Activated naive CD8-positive, alpha-beta T cell treated with anti-CD3 and anti-CD28 coated beads for 36 hours (primary cell): ENCODE measurements at regions not wholly inside any gene's neighbourhood (a gene's known extent, or its start where the extent isn't known, plus 50 kb on each side); places are given as distances from the start of the nearest gene placed in this dataset.
"Not testable (repeated sequence)": the region's sequence is repeated elsewhere in the genome, so short reads cannot be mapped to it uniquely, and the experiment has no call there.

Source experiments
- DNase-seq: peaks from one replicate; pipeline ENCODE4 v3.0.0; 2021
- H3K27ac Mint-ChIP-seq: one replicate; pipeline ENCODE4 v1.8.0; 2022; ENCODE audit warnings: mild to moderate bottlenecking, moderate library complexity, mixed read lengths
- H3K27me3 Mint-ChIP-seq: one replicate; pipeline ENCODE4 v1.8.0; 2022; ENCODE audit warnings: mild to moderate bottlenecking, mixed read lengths
- H3K36me3 Mint-ChIP-seq: one replicate; pipeline ENCODE4 v1.8.0; 2021; ENCODE audit warnings: mild to moderate bottlenecking, mixed read lengths
- H3K4me1 Mint-ChIP-seq: one replicate; pipeline ENCODE4 v1.8.0; 2021; ENCODE audit warnings: mixed read lengths
- H3K4me3 Mint-ChIP-seq: one replicate; pipeline ENCODE4 v1.8.0; 2022; ENCODE audit warnings: mild to moderate bottlenecking, moderate library complexity, mixed read lengths
- H3K9me3 Mint-ChIP-seq: one replicate; pipeline ENCODE4 v1.8.0; 2022; ENCODE audit warnings: mixed read lengths

DNA sequence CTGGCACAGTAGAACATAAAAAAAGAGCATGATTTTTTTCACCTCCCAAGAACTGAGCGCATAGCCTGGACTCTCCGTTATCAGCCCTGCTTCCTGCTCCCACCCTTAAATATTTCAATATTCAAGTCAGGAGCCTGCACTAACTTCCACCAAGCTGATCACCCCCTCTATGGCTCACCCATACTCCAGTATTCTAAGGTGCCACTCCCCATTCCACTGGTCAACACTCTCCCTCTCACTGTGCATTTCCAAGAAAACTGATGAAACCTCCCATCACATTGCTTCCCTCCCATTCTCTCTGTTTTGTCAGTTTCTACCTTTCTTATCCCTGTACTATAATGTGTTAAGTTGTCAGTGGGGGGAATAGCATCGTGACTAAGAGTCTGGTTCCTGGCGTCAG lies 95.0 kb upstream of the C7orf33 start:
- no peaks in the 10 kb centered on the region for H3K4me1 Mint-ChIP-seq
- peaks cover 23% of the 10 kb centered on the region for H3K27me3 Mint-ChIP-seq
- H3K4me3 Mint-ChIP-seq, result no peak overlapping the region
- no peaks in the 10 kb centered on the region for H3K9me3 Mint-ChIP-seq
- no peak overlapping the region for H3K27ac Mint-ChIP-seq
- H3K36me3 Mint-ChIP-seq, result no peaks in the 10 kb centered on the region
- no peak for DNase-seq

DNA sequence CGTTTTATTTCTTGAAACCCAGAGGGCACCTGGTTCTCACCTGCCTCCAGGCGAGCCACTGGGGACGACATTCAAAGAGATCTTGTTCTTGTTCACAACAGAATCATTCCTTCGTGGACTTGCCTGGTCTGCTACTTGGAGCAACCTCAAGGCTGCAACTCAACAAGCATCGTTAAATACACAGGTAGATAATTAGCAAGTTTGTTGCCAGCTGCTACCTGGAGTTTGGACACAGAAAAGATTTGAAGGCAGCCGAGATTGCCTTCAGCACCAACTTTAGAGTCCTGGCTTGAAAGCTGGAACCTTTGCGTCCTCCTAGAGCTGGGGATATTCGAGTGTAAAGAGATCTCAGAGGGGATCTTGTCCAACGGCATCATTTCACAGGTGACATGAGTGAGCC lies 89.6 kb upstream of the C7orf33 start:
- Mint-ChIP-seq H3K9me3 (no peaks in the 10 kb centered on the region), H3K36me3 (no peaks in the 10 kb centered on the region), H3K4me3 (no peak overlapping the region), H3K4me1 (peaks cover 6% of the 10 kb centered on the region), H3K27ac (no peak overlapping the region), H3K27me3 (peaks cover 20% of the 10 kb centered on the region)
- no peak for DNase-seq

DNA sequence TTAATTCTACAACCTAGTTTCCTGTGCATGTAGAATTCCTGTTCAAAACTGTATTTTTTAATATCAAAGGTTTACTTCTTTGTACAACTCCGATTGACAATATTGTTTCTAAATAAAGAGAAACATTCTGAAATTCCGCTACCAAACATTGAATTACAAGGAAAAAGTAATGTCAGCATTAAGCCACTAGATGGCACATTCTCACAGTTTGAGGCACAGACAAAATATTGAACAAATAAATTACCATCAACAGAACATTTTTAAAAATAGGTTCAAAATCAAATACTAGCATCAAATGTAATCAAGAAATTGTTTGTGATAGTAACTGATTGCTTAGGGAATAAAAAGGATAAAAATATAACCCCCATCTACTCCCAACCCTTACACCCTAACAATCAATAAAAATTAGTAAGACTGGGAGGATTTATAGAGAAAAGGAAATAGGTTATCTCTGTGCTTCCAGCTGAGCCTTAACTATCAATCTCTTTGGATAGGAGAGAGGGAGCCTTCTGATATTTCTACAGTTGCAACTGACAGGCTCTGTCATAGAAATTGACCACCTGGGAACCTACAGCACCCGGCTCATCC lies 86.6 kb upstream of the C7orf33 start:
- H3K9me3 Mint-ChIP-seq, result no peaks in the 10 kb centered on the region
- H3K4me3 Mint-ChIP-seq, result no peak overlapping the region
- peaks cover 17% of the 10 kb centered on the region for H3K4me1 Mint-ChIP-seq
- H3K27me3 Mint-ChIP-seq, result peaks cover 20% of the 10 kb centered on the region
- no peak overlapping the region for H3K27ac Mint-ChIP-seq
- H3K36me3 Mint-ChIP-seq, result no peaks in the 10 kb centered on the region
- no peak for DNase-seq

DNA sequence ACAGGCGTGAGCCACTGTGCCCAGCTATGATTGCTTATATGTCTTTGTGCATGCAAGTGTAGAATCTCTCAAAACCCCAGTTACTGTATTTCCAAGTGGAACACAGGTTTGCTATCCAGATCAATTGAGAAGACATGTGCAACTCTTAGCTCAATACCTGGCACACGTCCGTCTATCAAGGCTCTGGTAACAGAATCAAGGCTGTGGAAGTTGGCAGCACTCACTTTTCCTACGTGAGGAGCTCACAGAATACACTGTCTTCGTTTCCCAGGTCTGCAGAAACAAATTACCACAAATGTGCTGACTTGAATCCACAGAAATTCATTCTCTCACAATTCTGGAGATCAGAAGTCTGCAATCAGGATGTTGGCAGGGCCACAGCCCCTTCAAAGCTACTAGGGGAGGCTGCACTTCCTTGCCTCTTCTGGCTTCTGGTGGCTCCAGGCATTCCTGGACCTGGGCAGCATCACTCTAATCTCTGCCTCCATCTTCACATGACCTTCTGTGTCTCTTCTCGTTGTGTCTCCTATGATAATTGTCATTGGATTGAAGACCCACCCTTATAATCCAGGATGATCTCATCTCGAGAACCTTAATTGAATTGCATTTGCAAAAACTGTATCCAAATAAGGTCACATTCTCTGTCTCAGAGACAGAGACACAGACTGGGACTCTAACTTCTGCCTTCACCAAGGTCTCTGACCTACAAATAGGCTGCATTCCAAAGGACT lies 84.8 kb upstream of the C7orf33 start:
- DNase-seq, result no peak
- H3K27ac Mint-ChIP-seq, result no peak overlapping the region
- H3K4me3 Mint-ChIP-seq, result no peak overlapping the region
- H3K4me1 Mint-ChIP-seq, result peaks cover 17% of the 10 kb centered on the region
- H3K9me3 Mint-ChIP-seq, result no peaks in the 10 kb centered on the region
- H3K36me3 Mint-ChIP-seq, result no peaks in the 10 kb centered on the region
- H3K27me3 Mint-ChIP-seq, result peaks cover 11% of the 10 kb centered on the region

DNA sequence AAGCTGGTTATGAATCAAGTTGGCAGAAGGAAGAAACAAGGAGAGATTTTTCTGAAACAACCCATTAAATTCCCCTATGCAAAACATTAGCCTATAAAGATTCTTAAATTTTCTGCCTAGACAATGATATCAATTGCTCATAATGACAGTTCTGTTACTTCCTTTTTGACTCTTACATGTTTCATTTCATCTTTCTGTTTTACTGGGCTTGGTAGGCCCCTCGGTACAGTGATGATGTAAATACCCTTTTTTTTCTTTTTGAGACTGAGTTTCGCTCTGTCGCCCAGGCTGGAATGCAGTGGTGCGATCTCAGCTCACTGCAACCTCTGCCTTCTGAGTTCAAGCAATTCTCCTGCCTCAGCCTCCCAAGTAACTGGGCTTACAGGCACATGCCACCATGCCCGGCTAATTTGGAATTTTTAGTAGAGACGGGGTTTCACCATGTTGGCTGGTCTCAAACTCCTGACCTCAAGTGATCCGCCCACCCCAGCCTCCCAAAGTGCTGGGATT lies 83.4 kb upstream of the C7orf33 start:
- not testable (repeated sequence) for H3K4me3 Mint-ChIP-seq
- peaks cover 11% of the 10 kb centered on the region for H3K4me1 Mint-ChIP-seq
- peak; percentile 11 for DNase-seq

DNA sequence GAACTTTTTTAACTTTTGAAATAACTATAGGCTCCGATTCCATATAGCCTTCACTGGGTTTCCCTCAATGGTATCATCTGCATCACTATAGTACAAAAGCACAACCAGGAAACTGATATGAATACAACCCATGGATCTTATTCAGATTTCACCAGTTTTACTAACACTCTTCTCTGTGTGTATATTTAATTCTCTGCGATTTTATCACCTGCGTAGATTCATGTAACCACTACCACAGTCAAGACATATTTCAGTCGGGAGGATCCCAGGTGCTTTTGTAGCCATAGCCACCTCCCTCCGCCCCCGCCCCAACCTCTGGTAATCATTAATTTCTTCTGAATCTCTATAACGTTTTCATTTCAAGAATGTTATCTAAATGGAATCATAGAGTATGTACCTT lies 82.8 kb upstream of the C7orf33 start:
- Mint-ChIP-seq H3K4me1 (peaks cover 11% of the 10 kb centered on the region), H3K36me3 (no peaks in the 10 kb centered on the region), H3K27me3 (no peaks in the 10 kb centered on the region), H3K27ac (no peak overlapping the region), H3K9me3 (no peaks in the 10 kb centered on the region), H3K4me3 (no peak overlapping the region)
- DNase-seq, result no peak

More for the DNA sequence above, 83.4 kb upstream of the C7orf33 start:
- not testable (repeated sequence) for H3K9me3 Mint-ChIP-seq, H3K36me3 Mint-ChIP-seq, H3K27me3 Mint-ChIP-seq
- H3K27ac Mint-ChIP-seq, result peak overlapping the region; percentile 27

DNA sequence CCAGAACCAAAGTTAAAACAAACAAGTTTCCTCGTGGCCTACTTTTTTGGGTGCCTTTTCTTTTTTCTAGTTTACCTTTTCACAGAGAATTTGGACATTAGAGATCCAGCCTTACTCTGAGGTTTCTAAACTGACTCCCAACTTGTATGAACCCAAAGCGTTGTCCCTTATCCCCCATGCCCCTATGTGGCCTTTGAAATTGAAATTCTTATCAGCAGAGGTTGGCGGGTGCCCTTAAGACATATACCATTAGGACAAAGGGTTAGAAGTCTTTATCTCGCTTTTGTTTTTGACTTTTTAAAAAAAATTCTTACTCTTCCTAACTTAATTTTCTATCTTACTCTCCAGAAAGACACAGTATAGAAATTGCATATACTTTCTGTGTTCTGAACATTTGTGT lies 76.3 kb upstream of the C7orf33 start:
- Mint-ChIP-seq H3K36me3 (no peaks in the 10 kb centered on the region), H3K4me3 (no peak overlapping the region), H3K27me3 (peaks cover 15% of the 10 kb centered on the region), H3K9me3 (no peaks in the 10 kb centered on the region), H3K27ac (no peak overlapping the region), H3K4me1 (no peaks in the 10 kb centered on the region)
- no peak for DNase-seq

DNA sequence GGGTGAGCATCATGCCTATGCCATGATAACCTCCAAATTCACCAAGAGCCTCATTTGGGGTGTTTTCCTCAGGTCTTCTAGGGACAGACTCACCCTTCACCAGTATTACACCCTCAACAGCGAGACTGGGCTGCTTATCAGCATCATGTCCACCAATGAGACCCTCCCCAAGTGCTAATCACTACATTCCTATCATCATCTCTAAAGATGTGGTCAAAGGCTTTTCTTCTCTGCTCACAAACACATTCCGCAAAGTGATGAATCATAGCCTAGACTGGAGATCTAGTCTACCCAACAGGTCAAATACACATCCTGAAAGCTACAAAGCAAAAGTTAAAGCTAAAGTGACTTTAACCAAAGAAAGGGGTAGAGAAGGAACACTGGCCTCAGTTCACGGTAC lies 75.3 kb upstream of the C7orf33 start:
- H3K27ac Mint-ChIP-seq, result no peak overlapping the region
- H3K4me1 Mint-ChIP-seq, result no peaks in the 10 kb centered on the region
- no peaks in the 10 kb centered on the region for H3K36me3 Mint-ChIP-seq
- H3K9me3 Mint-ChIP-seq, result no peaks in the 10 kb centered on the region
- no peak overlapping the region for H3K4me3 Mint-ChIP-seq
- peaks cover 22% of the 10 kb centered on the region for H3K27me3 Mint-ChIP-seq
- no peak for DNase-seq

DNA sequence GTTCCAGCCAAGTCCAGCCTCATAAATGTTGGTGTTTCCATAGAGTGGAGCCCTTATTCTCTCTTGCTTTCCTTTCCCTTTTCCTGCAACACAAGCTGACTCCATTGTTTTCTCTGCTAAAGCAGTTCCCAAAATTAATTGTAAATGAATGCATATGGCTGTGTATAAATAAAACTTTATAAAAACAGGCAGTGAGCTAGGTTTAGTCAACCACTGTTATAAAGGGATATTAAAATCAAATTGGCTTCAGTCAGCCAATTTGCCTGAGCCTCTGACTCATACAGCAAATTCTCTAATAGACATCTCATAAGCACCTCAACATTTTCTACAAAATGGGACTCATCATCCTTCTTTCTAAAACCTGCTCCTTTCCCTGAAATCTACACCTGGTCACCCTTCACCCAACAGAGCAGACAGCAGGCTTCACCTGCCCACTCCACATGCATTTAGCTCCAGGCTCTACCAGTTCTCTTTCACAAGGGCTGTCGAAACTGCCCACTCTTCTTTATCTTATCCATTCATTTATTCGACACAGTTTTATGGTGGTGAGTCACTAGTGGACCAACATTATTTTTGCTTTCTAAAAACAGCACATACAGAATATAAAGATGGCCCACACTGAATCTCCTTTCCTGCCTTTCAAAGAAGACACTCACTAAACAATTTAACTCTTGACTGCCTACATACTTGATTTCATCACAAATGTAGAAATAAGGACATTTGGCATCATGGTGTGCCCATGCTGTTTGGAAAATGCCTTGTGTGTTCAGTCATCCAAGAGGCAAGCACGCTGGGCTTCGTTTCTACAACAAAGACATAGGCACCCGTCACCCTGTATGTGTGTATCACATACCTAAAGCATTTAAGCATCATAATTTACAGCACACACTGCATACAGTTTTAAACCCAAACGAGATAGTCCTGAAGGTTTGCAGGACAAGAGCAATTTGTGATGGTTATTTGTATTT lies 74.6 kb upstream of the C7orf33 start:
- H3K27me3 Mint-ChIP-seq, result peaks cover 29% of the 10 kb centered on the region
- no peaks in the 10 kb centered on the region for H3K36me3 Mint-ChIP-seq
- H3K4me1 Mint-ChIP-seq, result no peaks in the 10 kb centered on the region
- H3K9me3 Mint-ChIP-seq, result no peaks in the 10 kb centered on the region
- no peak for DNase-seq
- no peak overlapping the region for H3K27ac Mint-ChIP-seq
- no peak overlapping the region for H3K4me3 Mint-ChIP-seq

DNA sequence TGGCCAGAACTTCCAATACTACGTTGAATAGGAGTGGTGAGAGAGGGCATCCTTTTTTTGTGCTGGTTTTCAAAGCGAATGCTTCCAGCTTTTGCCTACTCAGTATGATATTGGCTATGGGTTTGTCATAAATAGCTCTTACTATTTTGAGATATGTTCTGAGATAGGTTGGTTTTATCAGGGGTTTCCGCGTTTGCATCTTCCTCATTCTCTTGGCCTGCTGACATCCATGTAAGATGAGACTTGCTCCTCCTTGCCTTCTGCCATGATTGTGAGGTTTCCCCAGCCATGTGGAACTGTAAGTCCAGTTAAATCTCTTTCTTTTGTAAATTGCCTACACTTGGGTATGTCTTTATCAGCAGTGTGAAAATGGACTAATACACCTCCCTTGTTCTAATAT lies 71.2 kb upstream of the C7orf33 start:
- H3K36me3 Mint-ChIP-seq, H3K4me3 Mint-ChIP-seq, H3K4me1 Mint-ChIP-seq, H3K9me3 Mint-ChIP-seq, H3K27ac Mint-ChIP-seq, DNase-seq: not testable (repeated sequence)
- H3K27me3 Mint-ChIP-seq, result peaks cover 58% of the 10 kb centered on the region

DNA sequence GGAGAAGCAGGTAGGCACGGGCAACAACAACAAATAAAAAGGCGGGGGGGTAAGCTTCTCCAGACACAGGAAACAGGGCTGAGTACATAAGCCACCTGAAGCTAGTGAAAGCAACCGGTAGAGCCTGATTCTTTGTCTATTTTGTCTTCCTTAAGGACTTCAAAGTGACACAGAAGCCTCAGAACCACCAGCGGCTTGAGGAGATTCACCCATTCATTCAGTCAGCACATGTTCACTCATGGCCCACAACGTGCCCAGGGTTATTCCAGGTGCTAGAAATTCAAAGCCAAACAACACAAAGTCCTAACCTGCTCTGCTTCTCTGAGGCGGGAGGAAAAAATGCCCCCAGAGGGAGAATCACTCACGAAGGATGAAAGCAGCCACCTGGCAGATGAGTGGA lies 69.3 kb upstream of the C7orf33 start:
- Mint-ChIP-seq H3K27me3 (peaks cover 68% of the 10 kb centered on the region), H3K4me3 (no peak overlapping the region), H3K36me3 (no peaks in the 10 kb centered on the region), H3K9me3 (no peaks in the 10 kb centered on the region), H3K4me1 (no peaks in the 10 kb centered on the region), H3K27ac (no peak overlapping the region)
- DNase-seq, result no peak

DNA sequence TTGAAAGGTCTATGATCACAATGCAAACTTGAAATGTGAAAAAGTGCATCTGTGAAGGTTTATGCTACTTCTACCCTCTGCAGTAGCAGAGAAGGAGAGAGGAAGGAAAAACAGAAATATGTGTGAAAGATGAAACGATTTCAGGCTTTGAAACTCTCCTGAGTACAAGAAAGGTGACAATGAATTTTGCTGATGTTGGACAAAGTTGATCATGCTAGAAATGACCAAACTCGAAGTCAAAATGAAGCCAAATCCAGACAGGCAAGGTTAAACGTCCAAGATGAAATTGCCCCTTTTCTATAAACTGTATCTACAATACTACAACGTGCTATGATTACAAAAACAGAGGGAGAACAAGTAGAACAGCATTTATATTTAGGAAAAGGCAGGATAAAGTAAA lies 67.0 kb upstream of the C7orf33 start:
- no peak for DNase-seq
- Mint-ChIP-seq H3K4me3 (no peak overlapping the region), H3K27ac (no peak overlapping the region), H3K36me3 (no peaks in the 10 kb centered on the region), H3K9me3 (no peaks in the 10 kb centered on the region), H3K4me1 (no peaks in the 10 kb centered on the region), H3K27me3 (peaks cover 80% of the 10 kb centered on the region)

DNA sequence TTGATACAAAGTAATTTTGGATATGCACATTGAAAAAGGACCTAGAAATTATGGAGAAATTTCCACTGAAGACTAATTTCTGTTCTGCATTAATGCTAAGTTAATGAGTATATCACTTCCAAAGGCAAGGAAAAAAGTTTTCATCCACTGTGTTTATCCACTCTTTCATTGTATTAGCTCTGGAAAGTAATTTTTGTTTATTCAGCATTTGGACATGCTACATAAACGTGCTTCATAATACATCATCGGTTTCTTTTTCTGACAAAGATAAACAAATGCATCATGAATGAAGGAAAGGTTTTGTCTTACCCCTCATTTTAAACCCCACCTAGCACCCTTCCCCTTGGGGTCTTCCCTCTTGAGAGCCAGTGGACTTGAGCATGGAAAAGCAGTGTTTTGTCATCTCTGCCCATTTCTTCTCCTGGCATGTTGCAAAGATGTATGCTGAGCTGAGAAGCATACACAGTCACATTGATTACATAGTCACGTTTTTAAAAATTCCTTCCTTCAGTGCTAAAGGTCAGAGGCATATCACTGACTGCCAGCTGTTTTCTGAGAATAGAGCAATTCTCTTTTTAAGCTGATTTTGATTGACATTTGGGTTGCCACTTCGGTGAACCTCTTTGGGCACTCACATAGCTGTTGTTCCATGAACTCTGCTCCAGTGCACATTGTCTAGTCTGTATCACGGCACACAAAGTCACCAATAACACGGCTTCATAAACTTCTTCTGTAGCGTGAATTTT lies 65.9 kb upstream of the C7orf33 start:
- Mint-ChIP-seq H3K27ac (no peak overlapping the region), H3K9me3 (no peaks in the 10 kb centered on the region), H3K4me3 (no peak overlapping the region), H3K36me3 (no peaks in the 10 kb centered on the region), H3K27me3 (peaks cover 82% of the 10 kb centered on the region), H3K4me1 (no peaks in the 10 kb centered on the region)
- no peak for DNase-seq

DNA sequence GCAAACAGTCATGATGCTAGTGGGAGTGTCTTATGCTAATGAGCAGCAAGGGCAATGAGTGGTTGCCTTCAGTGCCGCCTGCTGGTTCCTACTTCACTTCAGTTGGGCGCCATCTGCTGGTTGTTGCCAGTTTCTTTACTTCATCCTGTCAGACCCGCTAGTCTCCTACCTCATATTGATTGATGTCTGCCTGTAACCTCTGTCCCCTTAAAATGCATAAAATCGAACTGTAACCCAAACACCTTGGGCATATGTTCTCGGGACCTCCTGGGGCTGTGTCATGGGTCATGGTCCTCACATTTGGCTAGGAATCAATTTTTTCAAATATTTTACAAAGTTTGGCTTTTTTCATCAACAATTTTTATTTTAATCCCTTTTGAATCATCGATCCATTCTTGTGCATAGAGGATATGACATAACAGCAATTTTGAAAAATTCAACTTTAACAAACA lies 62.8 kb upstream of the C7orf33 start:
- peaks cover 73% of the 10 kb centered on the region for H3K27me3 Mint-ChIP-seq
- H3K9me3 Mint-ChIP-seq, result no peaks in the 10 kb centered on the region
- no peak overlapping the region for H3K4me3 Mint-ChIP-seq
- peak; percentile 80 for DNase-seq
- H3K27ac Mint-ChIP-seq, result no peak overlapping the region
- H3K36me3 Mint-ChIP-seq, result no peaks in the 10 kb centered on the region
- H3K4me1 Mint-ChIP-seq, result no peaks in the 10 kb centered on the region

DNA sequence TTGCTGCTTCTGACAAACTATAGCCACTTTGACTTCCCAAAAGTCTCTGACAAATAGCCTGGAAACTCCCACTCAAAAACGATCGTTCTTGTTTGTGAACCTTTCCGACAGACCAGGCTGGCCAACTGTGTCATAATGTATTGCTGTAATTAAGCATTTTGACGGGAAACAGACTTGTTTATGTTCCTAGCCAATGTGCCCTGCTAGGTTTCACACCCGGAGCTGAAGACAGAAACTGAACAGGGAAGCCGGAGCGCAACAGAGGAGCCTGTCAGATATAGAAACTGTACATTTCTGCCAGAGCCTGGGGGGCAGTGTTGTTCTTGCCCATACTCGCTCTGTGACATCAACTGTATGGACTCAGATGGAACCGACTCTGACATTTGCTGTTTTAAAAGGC lies 55.3 kb upstream of the C7orf33 start:
- Mint-ChIP-seq H3K9me3 (no peaks in the 10 kb centered on the region), H3K36me3 (peaks cover 2% of the 10 kb centered on the region), H3K27me3 (peaks cover 42% of the 10 kb centered on the region), H3K4me3 (peak overlapping the region; percentile 57), H3K27ac (no peak overlapping the region), H3K4me1 (peaks cover 6% of the 10 kb centered on the region)
- DNase-seq, result peak; percentile 15
